GM23338 (cell line): ENCODE measurements at regions not wholly inside any gene's neighbourhood (a gene's known extent, or its start where the extent isn't known, plus 50 kb on each side); places are given as distances from the start of the nearest gene placed in this dataset.

Experiments used
- ATAC-seq: fragments of 200-7000 bp; cut with Tn5 transposase; 3 replicates; pipeline ENCODE4 v1.9.1; 2020
- DNase-seq: peaks from one replicate; pipeline ENCODE4 v3.0.0-alpha.2; 2015; ENCODE audit warnings: low spot score
- H2AFZ ChIP-seq: fragments of 200-600 bp; sonication (generic); 2 replicates; pipeline ENCODE4 v1.8.0; 2016; ENCODE audit warnings: antibody characterized with exemption, mild to moderate bottlenecking, moderate library complexity
- H3F3A ChIP-seq: fragments of 200-600 bp; sonication (generic); replicated peaks from 2 replicates; pipeline ENCODE4 v1.8.0; 2017; ENCODE audit warnings: antibody characterized with exemption, mixed run types, low read depth
- H3K27ac ChIP-seq: fragments of 200-600 bp; sonication (generic); 2 replicates; pipeline ENCODE4 v1.6.1; 2016; ENCODE audit warnings: low read depth
- H3K27me3 ChIP-seq: fragments of 200-600 bp; sonication (generic); 2 replicates; pipeline ENCODE4 v1.8.0; 2016; ENCODE audit warnings: mild to moderate bottlenecking, mixed run types, moderate library complexity; ENCODE audit not compliant: insufficient read depth
- H3K36me3 ChIP-seq: fragments of 200-600 bp; sonication (generic); 2 replicates; pipeline ENCODE4 v1.8.0; 2016; ENCODE audit warnings: mild to moderate bottlenecking; ENCODE audit not compliant: insufficient read depth
- H3K4me1 ChIP-seq: fragments of 200-600 bp; sonication (generic); 2 replicates; pipeline ENCODE4 v1.8.0; 2016; ENCODE audit warnings: mild to moderate bottlenecking, moderate library complexity; ENCODE audit not compliant: insufficient read depth
- H3K4me2 ChIP-seq: fragments of 200-600 bp; sonication (generic); 2 replicates; pipeline ENCODE4 v1.7.1; 2017; ENCODE audit warnings: mixed run types
- H3K4me3 ChIP-seq: fragments of 200-600 bp; sonication (generic); 2 replicates; pipeline ENCODE4 v1.6.1; 2016; ENCODE audit warnings: mixed run types
- H3K79me2 ChIP-seq: fragments of 200-600 bp; sonication (generic); replicated peaks from 2 replicates; pipeline ENCODE4 v1.8.0; 2017; ENCODE audit warnings: mild to moderate bottlenecking; ENCODE audit not compliant: insufficient read depth
- H3K9me2 ChIP-seq: fragments of 200-600 bp; sonication (generic); 2 replicates; pipeline ENCODE4 v1.8.0; 2017; ENCODE audit not compliant: insufficient read depth
- H4K20me1 ChIP-seq: fragments of 200-600 bp; sonication (generic); replicated peaks from 2 replicates; pipeline ENCODE4 v1.8.0; 2017; ENCODE audit warnings: mild to moderate bottlenecking; ENCODE audit not compliant: insufficient read depth
- H3K27ac Mint-ChIP-seq: 2 replicates; pipeline ENCODE4 v1.8.0; 2020; ENCODE audit warnings: inconsistent platforms, mild to moderate bottlenecking, moderate library complexity, mixed read lengths
- H3K27me3 Mint-ChIP-seq: 3 replicates; pipeline ENCODE4 v1.8.0; 2022; ENCODE audit warnings: low read depth, mild to moderate bottlenecking, moderate library complexity, mixed read lengths, inconsistent platforms; ENCODE audit not compliant: insufficient read depth, poor library complexity
- H3K36me3 Mint-ChIP-seq: 3 replicates; pipeline ENCODE4 v1.8.0; 2021; ENCODE audit warnings: low read depth, mild to moderate bottlenecking, inconsistent platforms, moderate library complexity, mixed read lengths
- H3K4me1 Mint-ChIP-seq: 3 replicates; pipeline ENCODE4 v1.8.0; 2020; ENCODE audit warnings: mild to moderate bottlenecking, inconsistent platforms, mixed read lengths
- H3K4me3 Mint-ChIP-seq: 3 replicates; pipeline ENCODE4 v1.8.0; 2021; ENCODE audit warnings: moderate library complexity, mild to moderate bottlenecking, inconsistent platforms, mixed read lengths
- H3K9me3 Mint-ChIP-seq: 3 replicates; pipeline ENCODE4 v1.8.0; 2020; ENCODE audit warnings: moderate library complexity, mild to moderate bottlenecking, inconsistent platforms, mixed read lengths
- NANOG ChIP-seq: IDR thresholded peaks from 2 replicates; pipeline ENCODE4 v1.6.1; 2016; ENCODE audit warnings: antibody characterized with exemption, borderline replicate concordance
- REST ChIP-seq: IDR thresholded peaks from one replicate; pipeline ENCODE4 v1.6.1; 2018; ENCODE audit warnings: antibody characterized with exemption; ENCODE audit not compliant: unreplicated experiment
- STAT1 ChIP-seq: IDR thresholded peaks from one replicate; pipeline ENCODE4 v1.6.1; 2016; ENCODE audit warnings: antibody characterized with exemption; ENCODE audit not compliant: unreplicated experiment
- ZNF114 ChIP-seq: fragments of 250-450 bp; sonication (Bioruptor Pico); IDR thresholded peaks from 2 replicates; pipeline ENCODE4 v1.5.0; 2020; ENCODE audit warnings: mild to moderate bottlenecking, moderate library complexity
- ZNF331 ChIP-seq: fragments of 250-450 bp; sonication (Bioruptor Pico); IDR thresholded peaks from 2 replicates; pipeline ENCODE4 v1.5.0; 2020; ENCODE audit warnings: low read depth, mild to moderate bottlenecking, moderate library complexity
- TF ChIP-seq, protein P1 (sequence below), 2 experiments: fragments of 200-600 bp in 1 of 2; sonication (generic) in 1 of 2; conservative IDR thresholded peaks; 2 replicates each; pipeline versions ENCODE4 v1.5.1 to v1.6.1; 2016 to 2017; ENCODE audit warnings: antibody characterized with exemption in 2 of 2, low read depth in 2 of 2, mild to moderate bottlenecking in 2 of 2, moderate library complexity in 1 of 2
- TF ChIP-seq, protein P2 (sequence below): IDR thresholded peaks from 2 replicates; pipeline ENCODE4 v1.6.1; 2016; ENCODE audit warnings: antibody characterized with exemption

GRCh38 chr7:35419391-35419755 lies 165.5 kb upstream of the TBX20 start (continued):
- no peak for TF ChIP-seq REST
- no peak for TF ChIP-seq NANOG
- no peak for TF ChIP-seq ZNF331 (CRISPR knock-in tag)
- TF ChIP-seq, protein P1, sequence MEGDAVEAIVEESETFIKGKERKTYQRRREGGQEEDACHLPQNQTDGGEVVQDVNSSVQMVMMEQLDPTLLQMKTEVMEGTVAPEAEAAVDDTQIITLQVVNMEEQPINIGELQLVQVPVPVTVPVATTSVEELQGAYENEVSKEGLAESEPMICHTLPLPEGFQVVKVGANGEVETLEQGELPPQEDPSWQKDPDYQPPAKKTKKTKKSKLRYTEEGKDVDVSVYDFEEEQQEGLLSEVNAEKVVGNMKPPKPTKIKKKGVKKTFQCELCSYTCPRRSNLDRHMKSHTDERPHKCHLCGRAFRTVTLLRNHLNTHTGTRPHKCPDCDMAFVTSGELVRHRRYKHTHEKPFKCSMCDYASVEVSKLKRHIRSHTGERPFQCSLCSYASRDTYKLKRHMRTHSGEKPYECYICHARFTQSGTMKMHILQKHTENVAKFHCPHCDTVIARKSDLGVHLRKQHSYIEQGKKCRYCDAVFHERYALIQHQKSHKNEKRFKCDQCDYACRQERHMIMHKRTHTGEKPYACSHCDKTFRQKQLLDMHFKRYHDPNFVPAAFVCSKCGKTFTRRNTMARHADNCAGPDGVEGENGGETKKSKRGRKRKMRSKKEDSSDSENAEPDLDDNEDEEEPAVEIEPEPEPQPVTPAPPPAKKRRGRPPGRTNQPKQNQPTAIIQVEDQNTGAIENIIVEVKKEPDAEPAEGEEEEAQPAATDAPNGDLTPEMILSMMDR (conservative IDR thresholded peaks at IDR 0.05; ENCODE audit: low read depth in 2 of 2), result no peak
- TF ChIP-seq, protein P2, sequence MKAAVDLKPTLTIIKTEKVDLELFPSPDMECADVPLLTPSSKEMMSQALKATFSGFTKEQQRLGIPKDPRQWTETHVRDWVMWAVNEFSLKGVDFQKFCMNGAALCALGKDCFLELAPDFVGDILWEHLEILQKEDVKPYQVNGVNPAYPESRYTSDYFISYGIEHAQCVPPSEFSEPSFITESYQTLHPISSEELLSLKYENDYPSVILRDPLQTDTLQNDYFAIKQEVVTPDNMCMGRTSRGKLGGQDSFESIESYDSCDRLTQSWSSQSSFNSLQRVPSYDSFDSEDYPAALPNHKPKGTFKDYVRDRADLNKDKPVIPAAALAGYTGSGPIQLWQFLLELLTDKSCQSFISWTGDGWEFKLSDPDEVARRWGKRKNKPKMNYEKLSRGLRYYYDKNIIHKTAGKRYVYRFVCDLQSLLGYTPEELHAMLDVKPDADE, result no peak
- TF ChIP-seq ZNF114, result no peak

DNA sequence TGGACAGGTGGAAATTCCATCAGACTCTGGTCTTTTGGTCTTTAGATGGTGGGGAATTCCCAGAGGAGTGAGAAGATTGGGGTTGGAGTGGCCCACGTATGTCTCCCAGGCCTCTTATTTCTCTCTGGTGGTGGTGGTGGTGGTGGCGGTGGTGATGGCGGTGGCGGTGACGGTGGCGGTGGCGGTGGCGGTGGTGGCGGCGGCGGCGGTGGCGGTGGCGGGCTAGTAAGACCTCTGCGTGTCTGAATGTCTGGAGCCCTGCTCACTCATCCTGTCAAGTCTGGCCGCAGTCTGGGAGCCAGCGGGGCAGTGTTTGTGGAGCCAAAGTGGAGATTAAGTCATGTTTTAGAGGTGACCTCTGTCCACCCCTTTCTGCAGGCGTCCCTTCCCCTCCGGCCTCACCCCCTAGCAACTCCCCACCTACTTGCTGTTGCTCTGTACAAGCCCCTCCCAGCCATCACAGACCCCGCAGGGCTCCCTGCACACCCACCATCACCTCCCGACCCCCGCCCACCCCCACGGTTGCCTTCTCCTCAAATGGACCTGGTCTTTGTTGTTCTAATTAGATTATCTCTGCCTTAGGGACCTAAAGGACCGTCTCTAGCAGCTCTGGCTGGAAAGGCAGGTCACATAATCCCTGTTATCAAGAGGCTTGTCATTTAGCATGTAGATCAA lies 165.0 kb upstream of the TBX20 start:
- TF ChIP-seq, protein P2, result no peak
- no peak for TF ChIP-seq STAT1
- DNase-seq, result no peak
- H3K4me1 ChIP-seq, result no peaks in the 10 kb centered on the region
- no peaks in the 10 kb centered on the region for H4K20me1 ChIP-seq
- H3K4me3 ChIP-seq, result no peak overlapping the region
- H2AFZ ChIP-seq, result no peak overlapping the region
- Mint-ChIP-seq H3K9me3 (no peaks in the 10 kb centered on the region; the same call in 2 of the 3 replicates), H3K4me3 (no peak overlapping the region), H3K27me3 (peaks cover 4% of the 10 kb centered on the region), H3K36me3 (no peaks in the 10 kb centered on the region), H3K4me1 (no peaks in the 10 kb centered on the region), H3K27ac (no peak overlapping the region)
- H3K27ac ChIP-seq, result no peak overlapping the region
- ATAC-seq, result no peak
- H3K27me3 ChIP-seq, result no peaks in the 10 kb centered on the region; the same call in 1 of the 2 replicates
- no peaks in the 10 kb centered on the region for H3K79me2 ChIP-seq
- H3K9me2 ChIP-seq, result no peaks in the 10 kb centered on the region
- H3F3A ChIP-seq, result no peaks in the 10 kb centered on the region
- no peaks in the 10 kb centered on the region for H3K36me3 ChIP-seq
- no peak overlapping the region for H3K4me2 ChIP-seq
